AG04450 (cell line): ENCODE measurements at regions not wholly inside any gene's neighbourhood (a gene's known extent, or its start where the extent isn't known, plus 50 kb on each side); places are given as distances from the start of the nearest gene placed in this dataset.
"Not testable (repeated sequence)": the region's sequence is repeated elsewhere in the genome, so short reads cannot be mapped to it uniquely, and the experiment has no call there.

ENCODE experiments used
- CTCF ChIA-PET: fragments of 300-600, 350-600 bp; formaldehyde crosslinking; extraction: SDS; loops from one replicate; lab custom pipeline; 2022; ENCODE audit warnings: antibody characterized with exemption, inconsistent platforms; lab: Charles Lee
- POLR2A ChIA-PET: fragments of 350-600 bp; formaldehyde crosslinking; extraction: SDS; loops from one replicate; lab custom pipeline; 2021; ENCODE audit warnings: antibody characterized with exemption, inconsistent platforms; lab: Yijun Ruan, JAX
- DNase-seq: peaks from one replicate; pipeline ENCODE4 v3.0.0-alpha.2; 2011; ENCODE audit warnings: low read depth, low spot score
- H3K27ac ChIP-seq: one replicate; pipeline ENCODE4 v1.5.1; 2012; ENCODE audit warnings: low read depth, low read length, control low read depth
- H3K27me3 ChIP-seq: one replicate; pipeline ENCODE4 v1.6.0; 2012; ENCODE audit warnings: low read length; ENCODE audit not compliant: control insufficient read depth, insufficient read depth
- H3K4me3 ChIP-seq: 2 replicates; pipeline ENCODE4 v1.5.1; 2011; ENCODE audit warnings: mild to moderate bottlenecking, low read depth, low read length, control low read depth
- H3K9me3 ChIP-seq: 2 replicates; pipeline ENCODE4 v1.5.1; 2012; ENCODE audit warnings: low read length; ENCODE audit not compliant: control insufficient read depth, insufficient read depth
- CTCF ChIP-seq: IDR thresholded peaks from 2 replicates; pipeline ENCODE4 v1.5.1; 2011; ENCODE audit warnings: low read depth, low read length, control low read depth, inconsistent platforms

DNA sequence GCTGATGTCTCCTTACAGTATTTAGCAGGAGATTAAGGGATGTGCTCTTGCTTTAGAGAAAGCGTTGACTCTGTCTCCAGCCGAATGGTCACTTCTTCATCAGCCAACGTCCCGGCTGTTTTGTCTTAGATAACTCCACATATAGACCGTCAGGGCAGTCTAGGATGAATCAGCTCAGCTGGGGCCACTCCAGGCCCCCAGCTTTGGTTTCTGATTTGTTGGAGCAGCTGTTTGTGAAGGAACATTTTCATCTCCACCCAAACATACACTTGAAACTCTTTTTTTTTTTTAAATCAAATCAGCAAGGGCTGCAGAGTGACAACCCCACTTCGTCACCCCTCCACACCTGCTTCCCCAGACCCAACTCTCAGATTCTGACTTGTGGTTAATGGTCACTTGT is 206.1 kb upstream of the GALNT2 start:
- Histone ChIP-seq H3K27me3 (no peaks in the 10 kb centered on the region), H3K27ac (no peak overlapping the region), H3K9me3 (no peaks in the 10 kb centered on the region; the same call in 1 of the 2 replicates), H3K4me3 (no peak overlapping the region)
- no peak for DNase-seq
- TF ChIP-seq CTCF: no peak
- CTCF ChIA-PET: interaction anchor here (1.0 kb wide), 1 partner anchor 12 kb away, joined by 3 read pairs; no protein-coding TSS in a partner anchor
- POLR2A ChIA-PET: no interaction called here

DNA sequence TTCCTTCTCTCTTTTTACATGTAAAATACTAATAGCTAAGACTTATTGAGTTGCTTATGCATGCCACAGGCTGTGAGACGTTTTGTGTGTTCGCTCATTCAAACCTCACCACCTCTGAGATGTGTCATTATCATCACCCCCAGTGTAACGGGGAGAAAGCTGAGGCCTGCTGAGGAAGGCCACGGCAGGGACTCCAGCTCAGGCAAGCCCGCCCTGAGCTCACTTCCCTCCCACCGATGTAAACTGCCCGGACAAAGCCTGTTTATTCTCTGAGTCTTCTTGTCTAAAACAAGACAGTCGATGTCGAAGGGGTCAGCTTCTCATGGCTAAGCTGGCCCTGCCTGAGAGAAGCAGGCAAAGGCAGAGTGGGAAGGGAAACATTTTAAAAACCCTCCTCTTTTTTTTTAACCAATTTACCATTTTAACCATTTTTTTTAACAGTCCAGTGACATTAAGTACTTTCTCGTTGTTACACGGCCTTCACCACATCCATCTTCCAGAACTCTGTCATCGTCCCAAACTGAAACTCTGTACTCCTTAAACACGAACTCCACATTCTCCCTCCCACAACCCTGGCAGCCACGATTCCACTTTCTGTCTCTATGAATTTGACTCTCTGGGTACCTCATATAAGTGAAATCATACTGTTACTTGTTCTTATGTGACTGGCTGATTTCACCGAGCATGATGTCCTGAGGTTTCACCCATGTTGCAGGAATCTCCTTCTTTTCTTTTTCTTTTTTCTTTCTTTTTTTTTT is 204.8 kb upstream of the GALNT2 start:
- H3K27ac ChIP-seq: no peak overlapping the region
- CTCF ChIA-PET: no interaction called here
- H3K9me3 ChIP-seq: no peaks in the 10 kb centered on the region; the same call in 1 of the 2 replicates
- H3K27me3 ChIP-seq: no peaks in the 10 kb centered on the region
- POLR2A ChIA-PET: no interaction called here
- no peak overlapping the region for H3K4me3 ChIP-seq
- TF ChIP-seq CTCF: no peak
- no peak for DNase-seq

GRCh38 chr1:229863651-229864545 is 203.1 kb upstream of the GALNT2 start:
- ChIA-PET POLR2A (no interaction called here), CTCF (no interaction called here)
- no peak for DNase-seq
- H3K9me3 ChIP-seq: no peaks in the 10 kb centered on the region; the same call in 1 of the 2 replicates
- H3K4me3 ChIP-seq: no peak overlapping the region
- H3K27me3 ChIP-seq: no peaks in the 10 kb centered on the region
- no peak for TF ChIP-seq CTCF
- H3K27ac ChIP-seq: no peak overlapping the region

DNA sequence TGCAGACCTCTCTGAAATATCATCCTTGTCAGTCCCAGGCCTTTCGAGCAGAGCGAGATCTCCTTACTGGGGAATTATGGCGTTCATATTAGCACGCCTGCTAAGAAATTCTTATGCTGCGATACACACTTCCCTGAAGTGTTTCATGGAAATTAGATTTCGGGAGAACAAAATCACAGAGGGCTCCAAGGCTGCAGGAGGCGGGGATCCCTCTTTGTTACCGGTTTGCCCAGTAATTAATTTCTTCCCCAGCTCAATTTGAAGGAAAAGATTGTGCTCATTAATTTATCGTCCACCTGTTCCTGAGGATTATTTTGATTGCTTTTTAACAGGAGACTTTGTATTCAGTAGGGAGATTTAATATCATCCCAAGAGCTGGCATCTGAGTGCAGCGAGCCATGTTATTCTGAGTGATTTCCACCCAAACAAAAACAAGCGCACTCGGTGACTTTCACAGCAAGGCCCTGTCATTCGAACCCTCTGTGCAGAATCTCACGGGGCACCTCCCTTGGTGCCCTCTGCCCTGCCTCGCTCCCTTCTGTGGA is 202.3 kb upstream of the GALNT2 start:
- no peaks in the 10 kb centered on the region for H3K27me3 ChIP-seq
- no peak overlapping the region for H3K4me3 ChIP-seq
- CTCF ChIA-PET: no interaction called here
- no peak for TF ChIP-seq CTCF
- DNase-seq: no peak
- H3K9me3 ChIP-seq: no peaks in the 10 kb centered on the region; the same call in 1 of the 2 replicates
- POLR2A ChIA-PET: no interaction called here
- H3K27ac ChIP-seq: no peak overlapping the region

DNA sequence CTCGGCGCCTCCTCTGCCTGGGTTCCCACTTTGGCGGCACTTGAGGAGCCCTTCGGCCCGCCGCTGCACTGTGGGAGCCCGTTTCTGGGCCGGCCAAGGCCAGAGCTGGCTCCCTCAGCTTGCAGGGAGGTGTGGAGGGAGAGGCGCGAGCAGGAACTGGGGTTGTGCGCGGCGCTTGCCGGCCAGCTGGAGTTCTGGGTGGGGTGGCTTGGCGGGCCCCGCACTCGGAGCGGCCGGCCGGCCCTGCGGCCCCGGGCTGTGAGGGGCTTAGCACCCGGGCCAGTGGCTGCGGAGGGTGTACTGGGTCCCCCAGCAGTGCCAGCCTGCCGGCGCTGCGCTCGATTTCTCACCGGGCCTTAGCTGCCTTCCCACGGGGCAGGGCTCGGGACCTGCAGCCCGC is 201.7 kb upstream of the GALNT2 start:
- H3K4me3 ChIP-seq, H3K27me3 ChIP-seq, POLR2A ChIA-PET, CTCF ChIA-PET, H3K27ac ChIP-seq, DNase-seq, H3K9me3 ChIP-seq: not testable (repeated sequence)
